Astrocyte (in vitro differentiated cells and primary cell): ENCODE measurements at regions not wholly inside any gene's neighbourhood (a gene's known extent, or its start where the extent isn't known, plus 50 kb on each side); places are given as distances from the start of the nearest gene placed in this dataset.

Experiments
- EZH2 ChIP-seq: IDR thresholded peaks from 2 replicates; pipeline ENCODE4 v1.6.1; 2012; ENCODE audit warnings: mild to moderate bottlenecking, low read length, inconsistent platforms; ENCODE audit not compliant: insufficient read depth
- TF ChIP-seq, protein P1 (sequence below): IDR thresholded peaks from 2 replicates; pipeline ENCODE4 v1.5.1; 2011; ENCODE audit warnings: low read depth, mild to moderate bottlenecking, inconsistent platforms, low read length, moderate library complexity; ENCODE audit not compliant: insufficient read depth

DNA sequence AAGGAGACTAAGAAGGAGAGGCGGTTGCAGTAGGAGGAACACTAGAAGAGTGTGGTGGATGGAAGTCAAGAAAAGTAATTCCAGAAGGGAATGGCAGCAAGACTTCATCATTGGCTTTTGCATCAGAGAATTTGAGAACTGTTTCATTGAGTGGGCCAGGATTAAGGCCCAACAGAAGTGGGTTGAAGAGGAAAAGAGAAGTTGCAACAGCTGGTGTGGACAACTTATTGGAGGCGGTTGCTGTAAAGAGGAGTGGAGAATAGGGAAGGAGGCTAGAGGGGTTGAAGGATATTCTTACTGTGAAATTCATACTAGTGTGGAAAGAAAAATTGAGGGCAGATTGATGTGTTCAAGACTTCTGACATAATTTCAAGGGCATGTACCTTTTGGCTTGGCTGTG, 168.7 kb upstream of the FN1 start:
- TF ChIP-seq EZH2, result no peak
- TF ChIP-seq, protein P1, sequence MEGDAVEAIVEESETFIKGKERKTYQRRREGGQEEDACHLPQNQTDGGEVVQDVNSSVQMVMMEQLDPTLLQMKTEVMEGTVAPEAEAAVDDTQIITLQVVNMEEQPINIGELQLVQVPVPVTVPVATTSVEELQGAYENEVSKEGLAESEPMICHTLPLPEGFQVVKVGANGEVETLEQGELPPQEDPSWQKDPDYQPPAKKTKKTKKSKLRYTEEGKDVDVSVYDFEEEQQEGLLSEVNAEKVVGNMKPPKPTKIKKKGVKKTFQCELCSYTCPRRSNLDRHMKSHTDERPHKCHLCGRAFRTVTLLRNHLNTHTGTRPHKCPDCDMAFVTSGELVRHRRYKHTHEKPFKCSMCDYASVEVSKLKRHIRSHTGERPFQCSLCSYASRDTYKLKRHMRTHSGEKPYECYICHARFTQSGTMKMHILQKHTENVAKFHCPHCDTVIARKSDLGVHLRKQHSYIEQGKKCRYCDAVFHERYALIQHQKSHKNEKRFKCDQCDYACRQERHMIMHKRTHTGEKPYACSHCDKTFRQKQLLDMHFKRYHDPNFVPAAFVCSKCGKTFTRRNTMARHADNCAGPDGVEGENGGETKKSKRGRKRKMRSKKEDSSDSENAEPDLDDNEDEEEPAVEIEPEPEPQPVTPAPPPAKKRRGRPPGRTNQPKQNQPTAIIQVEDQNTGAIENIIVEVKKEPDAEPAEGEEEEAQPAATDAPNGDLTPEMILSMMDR, result no peak
